Neural cell (in vitro differentiated cells): ENCODE measurements at regions not wholly inside any gene's neighbourhood (a gene's known extent, or its start where the extent isn't known, plus 50 kb on each side); places are given as distances from the start of the nearest gene placed in this dataset.

Experiments
- H2AFZ ChIP-seq: fragments of 200-600, 300-800 bp; sonication (generic), shearing (Covaris generic); 2 replicates; pipeline ENCODE4 v1.6.0; 2014; ENCODE audit warnings: low read depth, mild to moderate bottlenecking, antibody characterized with exemption, low read length, moderate library complexity
- H3F3A ChIP-seq: fragments of 200-600 bp; shearing (Covaris generic); 2 replicates; pipeline ENCODE4 v1.6.1; 2016; ENCODE audit warnings: mild to moderate bottlenecking, moderate library complexity, mixed read lengths, antibody characterized with exemption, low read length; ENCODE audit not compliant: insufficient read depth, poor library complexity, severe bottlenecking
- H3K27ac ChIP-seq: fragments of 200-600, 300-800 bp; sonication (generic), shearing (Covaris generic); 2 replicates; pipeline ENCODE4 v1.5.1; 2014; ENCODE audit warnings: mild to moderate bottlenecking, low read length, moderate library complexity
- H3K27me3 ChIP-seq: fragments of 300-800, 200-600 bp; sonication (generic), shearing (Covaris generic); 2 replicates; pipeline ENCODE4 v1.6.0; 2014; ENCODE audit warnings: mild to moderate bottlenecking, low read depth, low read length, moderate library complexity; ENCODE audit not compliant: insufficient read depth
- H3K36me3 ChIP-seq: fragments of 300-800, 200-600 bp; sonication (generic), shearing (Covaris generic); 2 replicates; pipeline ENCODE4 v1.5.1; 2014; ENCODE audit warnings: mild to moderate bottlenecking, antibody characterized with exemption, low read length, moderate library complexity; ENCODE audit not compliant: insufficient read depth
- H3K4me2 ChIP-seq: fragments of 300-800, 200-600 bp; sonication (generic), shearing (Covaris generic); 2 replicates; pipeline ENCODE4 v1.6.0; 2014; ENCODE audit warnings: mild to moderate bottlenecking, low read length
- H3K4me3 ChIP-seq: fragments of 300-800, 200-600 bp; sonication (generic), shearing (Covaris generic); 2 replicates; pipeline ENCODE4 v1.5.1; 2014; ENCODE audit warnings: mild to moderate bottlenecking, low read length, moderate library complexity
- H3K79me2 ChIP-seq: fragments of 200-600 bp; shearing (Covaris generic); replicated peaks from 2 replicates; pipeline ENCODE4 v1.6.0; 2014; ENCODE audit warnings: mild to moderate bottlenecking, low read length, moderate library complexity; ENCODE audit not compliant: insufficient read depth
- H3K9ac ChIP-seq: fragments of 300-800, 200-600 bp; sonication (generic), shearing (Covaris generic); 2 replicates; pipeline ENCODE4 v1.6.1; 2016; ENCODE audit warnings: mild to moderate bottlenecking, low read length, mixed read lengths
- H3K9me2 ChIP-seq: fragments of 200-600 bp; shearing (Covaris generic); 2 replicates; pipeline ENCODE4 v1.6.1; 2016; ENCODE audit warnings: mild to moderate bottlenecking, low read length, mixed read lengths; ENCODE audit not compliant: insufficient read depth
- H3K9me3 ChIP-seq: fragments of 200-600, 300-800 bp; sonication (generic), shearing (Covaris generic); 2 replicates; pipeline ENCODE4 v1.6.1; 2016; ENCODE audit warnings: mild to moderate bottlenecking, mixed run types, low read length, moderate library complexity, mixed read lengths
- H4K20me1 ChIP-seq: fragments of 200-600 bp; shearing (Covaris generic); 2 replicates; pipeline ENCODE4 v1.6.1; 2016; ENCODE audit warnings: mild to moderate bottlenecking, mixed run types; ENCODE audit not compliant: insufficient read depth
- EP300 ChIP-seq: fragments of 450-650 bp; conservative IDR thresholded peaks from 2 replicates; pipeline ENCODE4 v1.6.1; 2014; ENCODE audit warnings: antibody characterized with exemption, mild to moderate bottlenecking, moderate library complexity; ENCODE audit not compliant: poor library complexity, severe bottlenecking
- EZH2 ChIP-seq: fragments of 200-600, 300-800 bp; shearing (Covaris generic), sonication (generic); IDR thresholded peaks from 2 replicates; pipeline ENCODE4 v1.6.1; 2014; ENCODE audit warnings: antibody characterized with exemption, low read length, borderline replicate concordance, mild to moderate bottlenecking; ENCODE audit not compliant: insufficient read depth, poor library complexity, severe bottlenecking
- MXI1 ChIP-seq: fragments of 450-650 bp; conservative IDR thresholded peaks from 2 replicates; pipeline ENCODE4 v1.6.1; 2014; ENCODE audit warnings: antibody characterized with exemption, mild to moderate bottlenecking; ENCODE audit not compliant: poor library complexity, severe bottlenecking
- POLR2AphosphoS5 ChIP-seq: IDR thresholded peaks from 2 replicates; pipeline ENCODE4 v1.6.1; 2012
- RAD21 ChIP-seq: fragments of 450-650 bp; conservative IDR thresholded peaks from 2 replicates; pipeline ENCODE4 v1.6.1; 2014; ENCODE audit warnings: antibody characterized with exemption, mild to moderate bottlenecking, moderate library complexity
- SMC3 ChIP-seq: fragments of 450-650 bp; conservative IDR thresholded peaks from 2 replicates; pipeline ENCODE4 v1.6.1; 2014; ENCODE audit warnings: antibody characterized with exemption, mild to moderate bottlenecking, moderate library complexity; ENCODE audit not compliant: poor library complexity
- TAF1 ChIP-seq: IDR thresholded peaks from 2 replicates; pipeline ENCODE4 v1.6.1; 2012; ENCODE audit warnings: low read depth
- TF ChIP-seq, protein P1 (sequence below): IDR thresholded peaks from 2 replicates; pipeline ENCODE4 v1.6.1; 2012; ENCODE audit warnings: borderline replicate concordance
- TF ChIP-seq, protein P2 (sequence below): fragments of 450-650 bp; IDR thresholded peaks from 2 replicates; pipeline ENCODE4 v1.5.1; 2014; ENCODE audit warnings: antibody characterized with exemption, mild to moderate bottlenecking, moderate library complexity; ENCODE audit not compliant: poor library complexity, severe bottlenecking

DNA sequence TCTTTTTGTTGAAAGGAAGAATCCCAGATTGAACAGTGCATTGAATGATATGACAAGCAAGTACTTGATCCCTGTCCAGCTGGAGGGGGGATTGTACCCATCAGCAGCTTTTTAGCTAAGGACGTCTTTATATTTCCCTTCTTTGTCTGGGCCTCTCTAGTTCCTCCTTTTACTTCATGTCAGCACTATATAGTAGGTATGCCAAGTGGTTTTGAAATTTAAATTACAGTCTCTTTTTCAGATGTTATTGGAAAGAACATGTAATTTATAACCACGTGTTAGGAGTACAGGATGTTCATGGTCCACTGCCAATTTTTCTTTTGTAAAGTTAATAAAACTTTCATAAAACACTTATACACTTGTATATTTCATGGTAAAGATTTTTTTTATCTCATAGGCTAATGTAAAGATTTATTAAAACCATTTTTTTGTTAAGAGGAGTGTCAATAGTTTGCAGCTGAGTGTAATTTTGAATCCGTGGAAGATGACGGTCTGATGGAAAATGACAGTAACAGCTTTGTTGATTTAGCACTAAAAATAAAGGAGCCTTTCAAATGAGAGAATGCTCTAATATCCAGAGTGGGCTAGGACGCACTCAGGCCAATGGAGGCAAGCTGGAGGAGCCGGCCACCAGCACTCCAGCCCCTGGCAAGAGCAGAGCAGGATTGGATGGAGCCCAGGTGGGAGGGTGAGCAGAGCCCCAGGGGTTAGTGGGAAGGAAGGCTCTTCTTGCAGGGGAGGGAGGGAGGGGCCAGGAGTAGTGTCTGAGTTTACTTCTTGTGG, 488.3 kb downstream of the INSC start:
- H3K9me3 ChIP-seq = no peaks in the 10 kb centered on the region
- H3K79me2 ChIP-seq = no peaks in the 10 kb centered on the region
- no peak for TF ChIP-seq EP300
- no peak for TF ChIP-seq SMC3
- no peak for TF ChIP-seq MXI1
- TF ChIP-seq EZH2 = no peak
- TF ChIP-seq, protein P1, sequence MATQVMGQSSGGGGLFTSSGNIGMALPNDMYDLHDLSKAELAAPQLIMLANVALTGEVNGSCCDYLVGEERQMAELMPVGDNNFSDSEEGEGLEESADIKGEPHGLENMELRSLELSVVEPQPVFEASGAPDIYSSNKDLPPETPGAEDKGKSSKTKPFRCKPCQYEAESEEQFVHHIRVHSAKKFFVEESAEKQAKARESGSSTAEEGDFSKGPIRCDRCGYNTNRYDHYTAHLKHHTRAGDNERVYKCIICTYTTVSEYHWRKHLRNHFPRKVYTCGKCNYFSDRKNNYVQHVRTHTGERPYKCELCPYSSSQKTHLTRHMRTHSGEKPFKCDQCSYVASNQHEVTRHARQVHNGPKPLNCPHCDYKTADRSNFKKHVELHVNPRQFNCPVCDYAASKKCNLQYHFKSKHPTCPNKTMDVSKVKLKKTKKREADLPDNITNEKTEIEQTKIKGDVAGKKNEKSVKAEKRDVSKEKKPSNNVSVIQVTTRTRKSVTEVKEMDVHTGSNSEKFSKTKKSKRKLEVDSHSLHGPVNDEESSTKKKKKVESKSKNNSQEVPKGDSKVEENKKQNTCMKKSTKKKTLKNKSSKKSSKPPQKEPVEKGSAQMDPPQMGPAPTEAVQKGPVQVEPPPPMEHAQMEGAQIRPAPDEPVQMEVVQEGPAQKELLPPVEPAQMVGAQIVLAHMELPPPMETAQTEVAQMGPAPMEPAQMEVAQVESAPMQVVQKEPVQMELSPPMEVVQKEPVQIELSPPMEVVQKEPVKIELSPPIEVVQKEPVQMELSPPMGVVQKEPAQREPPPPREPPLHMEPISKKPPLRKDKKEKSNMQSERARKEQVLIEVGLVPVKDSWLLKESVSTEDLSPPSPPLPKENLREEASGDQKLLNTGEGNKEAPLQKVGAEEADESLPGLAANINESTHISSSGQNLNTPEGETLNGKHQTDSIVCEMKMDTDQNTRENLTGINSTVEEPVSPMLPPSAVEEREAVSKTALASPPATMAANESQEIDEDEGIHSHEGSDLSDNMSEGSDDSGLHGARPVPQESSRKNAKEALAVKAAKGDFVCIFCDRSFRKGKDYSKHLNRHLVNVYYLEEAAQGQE = no peak
- TF ChIP-seq POLR2AphosphoS5 = no peak
- TF ChIP-seq, protein P2, sequence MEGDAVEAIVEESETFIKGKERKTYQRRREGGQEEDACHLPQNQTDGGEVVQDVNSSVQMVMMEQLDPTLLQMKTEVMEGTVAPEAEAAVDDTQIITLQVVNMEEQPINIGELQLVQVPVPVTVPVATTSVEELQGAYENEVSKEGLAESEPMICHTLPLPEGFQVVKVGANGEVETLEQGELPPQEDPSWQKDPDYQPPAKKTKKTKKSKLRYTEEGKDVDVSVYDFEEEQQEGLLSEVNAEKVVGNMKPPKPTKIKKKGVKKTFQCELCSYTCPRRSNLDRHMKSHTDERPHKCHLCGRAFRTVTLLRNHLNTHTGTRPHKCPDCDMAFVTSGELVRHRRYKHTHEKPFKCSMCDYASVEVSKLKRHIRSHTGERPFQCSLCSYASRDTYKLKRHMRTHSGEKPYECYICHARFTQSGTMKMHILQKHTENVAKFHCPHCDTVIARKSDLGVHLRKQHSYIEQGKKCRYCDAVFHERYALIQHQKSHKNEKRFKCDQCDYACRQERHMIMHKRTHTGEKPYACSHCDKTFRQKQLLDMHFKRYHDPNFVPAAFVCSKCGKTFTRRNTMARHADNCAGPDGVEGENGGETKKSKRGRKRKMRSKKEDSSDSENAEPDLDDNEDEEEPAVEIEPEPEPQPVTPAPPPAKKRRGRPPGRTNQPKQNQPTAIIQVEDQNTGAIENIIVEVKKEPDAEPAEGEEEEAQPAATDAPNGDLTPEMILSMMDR = no peak
- no peak for TF ChIP-seq RAD21
- TF ChIP-seq TAF1 = no peak
- H3K27me3 ChIP-seq = no peaks in the 10 kb centered on the region
- H3K9me2 ChIP-seq = no peaks in the 10 kb centered on the region
- no peak overlapping the region for H3K4me2 ChIP-seq
- no peaks in the 10 kb centered on the region for H4K20me1 ChIP-seq
- H3K4me3 ChIP-seq = no peak overlapping the region
- H3F3A ChIP-seq = no peaks in the 10 kb centered on the region
- no peak overlapping the region for H2AFZ ChIP-seq
- no peak overlapping the region for H3K27ac ChIP-seq
- no peaks in the 10 kb centered on the region for H3K36me3 ChIP-seq
- no peak overlapping the region for H3K9ac ChIP-seq

DNA sequence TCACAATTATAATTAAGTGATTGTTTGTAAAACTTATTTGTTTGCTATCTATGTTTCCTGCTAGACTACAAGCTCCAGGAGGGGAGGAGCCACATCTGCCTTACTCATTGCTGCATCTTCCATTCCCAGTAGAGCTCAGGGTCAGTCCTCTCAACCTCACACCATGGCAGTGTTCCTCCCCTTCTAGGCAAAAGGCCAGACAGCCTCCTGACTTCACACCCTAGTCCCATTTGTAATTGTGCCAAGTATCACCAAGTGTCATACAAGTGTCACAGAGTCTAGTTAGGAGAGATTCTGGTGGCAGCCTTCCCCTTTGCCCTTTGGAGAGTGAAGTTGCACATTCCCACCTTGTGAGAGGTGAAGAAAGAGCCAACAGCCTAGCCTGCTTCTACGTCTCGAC, 490.4 kb downstream of the INSC start:
- no peak overlapping the region for H3K4me2 ChIP-seq
- H2AFZ ChIP-seq = no peak overlapping the region
- no peaks in the 10 kb centered on the region for H3K9me3 ChIP-seq
- H4K20me1 ChIP-seq = no peaks in the 10 kb centered on the region
- no peaks in the 10 kb centered on the region for H3K9me2 ChIP-seq
- no peaks in the 10 kb centered on the region for H3K27me3 ChIP-seq
- H3K27ac ChIP-seq = no peak overlapping the region
- no peaks in the 10 kb centered on the region for H3K79me2 ChIP-seq
- no peaks in the 10 kb centered on the region for H3F3A ChIP-seq
- H3K4me3 ChIP-seq = no peak overlapping the region
- H3K36me3 ChIP-seq = no peaks in the 10 kb centered on the region
- H3K9ac ChIP-seq = no peak overlapping the region
- TF ChIP-seq TAF1 = no peak
- TF ChIP-seq, protein P2 = no peak
- TF ChIP-seq EZH2 = no peak
- no peak for TF ChIP-seq EP300
- TF ChIP-seq SMC3 = no peak
